Stimulated activated CD8-positive, alpha-beta memory T cell treated with anti-CD3 and anti-CD28 coated beads, Interleukin-2, amount 100 ng/mL, for 1 hour (primary cell): ENCODE measurements at regions not wholly inside any gene's neighbourhood (a gene's known extent, or its start where the extent isn't known, plus 50 kb on each side); places are given as distances from the start of the nearest gene placed in this dataset.

Source experiments
- DNase-seq, 2 donors: peaks; one replicate each; pipeline ENCODE4 v3.0.0-alpha.2; 2020; ENCODE audit warnings: low read depth in 2 of 2

- DNase-seq, result no peak
These were observed 58.7 kb upstream of the ACVR1 start for GRCh38 chr2:157934684-157935377.

DNA sequence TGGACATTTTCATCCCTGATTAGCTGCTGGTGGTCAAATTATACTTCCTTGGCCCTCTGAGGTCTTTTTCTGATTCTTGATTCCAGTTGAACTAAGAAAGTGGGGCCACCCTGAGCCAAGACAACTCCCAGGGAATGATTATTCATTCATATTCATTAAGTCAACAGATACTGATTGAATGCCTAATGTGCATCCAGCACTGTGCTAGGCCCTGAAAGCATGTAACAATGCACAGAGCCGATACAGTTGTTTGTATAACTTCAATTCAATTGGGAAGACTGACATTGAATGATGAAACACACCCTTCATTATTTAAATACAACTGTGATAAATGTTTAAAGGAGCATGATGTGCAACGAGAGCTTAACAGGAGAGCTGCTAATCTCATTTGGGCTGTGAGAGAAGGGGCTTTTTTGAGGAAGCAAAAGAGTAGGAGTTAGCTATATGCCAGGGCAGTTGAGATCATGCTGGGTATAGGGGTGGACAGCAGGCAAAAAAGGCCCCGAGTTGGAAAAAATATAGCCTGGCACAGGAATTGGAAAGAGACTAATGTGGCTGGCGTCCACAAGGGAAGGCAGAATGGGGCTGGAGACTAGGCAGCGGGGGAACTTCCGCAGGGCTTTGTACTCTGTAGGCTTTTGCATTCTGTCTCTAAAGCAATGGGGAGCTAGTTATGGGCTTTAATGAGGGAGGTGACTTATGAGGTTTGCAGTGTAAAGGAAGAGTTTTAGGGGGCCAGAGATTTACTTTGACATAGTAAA is 57.2 kb upstream of the ACVR1 start:
- no peak for DNase-seq

- no peak for DNase-seq
These were observed 56.5 kb upstream of the ACVR1 start for GRCh38 chr2:157932480-157933159.

GRCh38 chr2:157931542-157931941 is 55.4 kb upstream of the ACVR1 start:
- DNase-seq, result no peak

- DNase-seq, result no peak
These were observed 54.6 kb upstream of the ACVR1 start for GRCh38 chr2:157930728-157931127.

DNA sequence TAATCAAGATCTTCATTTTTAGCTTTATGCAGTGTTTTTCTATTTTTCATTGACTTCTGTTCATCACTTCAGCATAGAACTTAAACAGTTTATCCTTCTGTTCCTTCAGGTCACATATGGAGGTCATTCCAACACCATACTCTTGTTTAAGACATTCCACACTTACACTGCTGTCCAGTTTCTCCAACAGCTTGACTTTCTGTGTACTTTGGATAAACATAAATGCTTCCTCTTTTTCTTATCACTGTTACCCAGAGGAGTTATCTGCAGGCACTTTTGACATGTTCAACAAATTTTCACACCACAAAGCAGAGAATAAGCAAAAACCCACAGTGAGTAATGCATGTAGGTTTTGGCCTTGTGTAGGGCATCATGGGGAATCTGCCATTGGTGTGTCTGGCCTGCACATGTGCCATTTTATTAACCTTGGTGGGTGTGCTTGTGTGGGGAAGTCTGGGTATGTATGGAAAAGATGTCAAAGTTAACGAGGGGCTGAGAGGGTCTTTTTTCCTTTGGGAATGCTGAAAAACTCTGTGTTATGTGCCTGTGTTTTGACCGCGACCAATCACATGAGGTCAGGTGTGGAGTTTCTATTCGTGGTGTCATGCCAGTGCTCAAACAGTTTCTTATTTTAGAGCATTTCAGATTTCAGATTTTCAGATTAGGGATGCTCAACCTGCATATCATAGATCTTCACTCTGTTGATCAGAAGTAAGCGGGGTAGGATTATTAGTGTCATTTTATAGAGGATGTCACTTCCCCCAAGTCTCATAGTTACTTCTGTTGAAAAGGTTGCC is 53.9 kb upstream of the ACVR1 start:
- DNase-seq, result no peak

GRCh38 chr2:157928372-157928771 is 52.2 kb upstream of the ACVR1 start:
- DNase-seq, result no peak

DNA sequence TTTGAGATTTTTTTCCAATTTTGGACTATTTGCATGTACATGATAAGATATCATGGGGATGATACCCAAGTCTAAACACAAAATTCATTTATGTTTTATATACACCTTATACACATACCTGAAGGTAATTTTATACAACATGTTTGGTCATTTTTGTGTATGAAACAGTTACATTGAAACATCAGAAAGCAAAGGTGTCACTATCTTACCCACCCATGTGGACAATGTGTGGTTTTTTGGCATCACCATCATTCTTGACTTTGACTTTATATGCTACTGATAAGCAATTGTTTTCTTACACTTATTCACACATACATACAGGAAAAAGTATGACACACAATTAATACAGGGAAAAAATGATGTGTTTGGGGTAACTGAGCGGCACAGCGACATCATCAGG is 51.0 kb upstream of the ACVR1 start:
- no peak for DNase-seq
